ENCODE measurements at regions not wholly inside any gene's neighbourhood (a gene's known extent, or its start where the extent isn't known, plus 50 kb on each side); places are given as distances from the start of the nearest gene placed in this dataset.

DNA sequence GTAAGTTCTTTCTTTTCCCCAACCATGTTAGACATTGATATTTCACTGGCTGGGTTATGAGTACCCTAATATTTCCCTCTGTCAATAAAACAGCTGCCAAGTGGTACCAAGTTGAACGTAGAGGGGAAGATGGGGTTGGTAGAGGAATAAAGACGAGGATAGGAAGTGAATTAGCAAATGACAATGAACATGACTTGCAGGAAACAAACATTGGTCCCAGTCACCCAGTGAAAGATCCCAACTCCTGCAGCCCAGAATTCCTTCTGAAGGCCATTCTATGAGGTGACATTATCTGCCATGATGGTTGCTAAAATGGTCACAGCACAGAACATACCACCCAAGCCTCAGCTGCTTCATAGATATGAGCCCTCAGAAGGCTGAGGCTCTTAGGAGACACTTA lies 159.0 kb upstream of the CTNNB1 start:
- Histone ChIP-seq H3K79me2 (ENCODE audit: low read depth) (no peaks in the 10 kb centered on the region), H3K4me1 (no peaks in the 10 kb centered on the region), H3K9me3 (ENCODE audit: low read depth) (no peaks in the 10 kb centered on the region), H3K27ac (no peak overlapping the region), H3K9ac (no peak overlapping the region), H3K4me3 (no peak overlapping the region), H4K20me1 (ENCODE audit: low read depth) (no peaks in the 10 kb centered on the region), H2AFZ (replicated peaks) (no peak overlapping the region), H3F3A (ENCODE audit: low read depth) (no peaks in the 10 kb centered on the region), H3K27me3 (no peaks in the 10 kb centered on the region), H3K36me3 (no peaks in the 10 kb centered on the region), H3K4me2 (no peak overlapping the region)
- Mint-ChIP-seq H3K9me3 (no peaks in the 10 kb centered on the region), H3K4me1 (peaks cover 3% of the 10 kb centered on the region), H3K36me3 (no peaks in the 10 kb centered on the region), H3K4me3 (no peak overlapping the region), H3K27me3 (ENCODE audit: insufficient read depth, low read depth) (no peaks in the 10 kb centered on the region), H3K27ac (no peak overlapping the region)
- DNase-seq (ENCODE audit: low spot score): no peak
- TF ChIP-seq, protein P1, sequence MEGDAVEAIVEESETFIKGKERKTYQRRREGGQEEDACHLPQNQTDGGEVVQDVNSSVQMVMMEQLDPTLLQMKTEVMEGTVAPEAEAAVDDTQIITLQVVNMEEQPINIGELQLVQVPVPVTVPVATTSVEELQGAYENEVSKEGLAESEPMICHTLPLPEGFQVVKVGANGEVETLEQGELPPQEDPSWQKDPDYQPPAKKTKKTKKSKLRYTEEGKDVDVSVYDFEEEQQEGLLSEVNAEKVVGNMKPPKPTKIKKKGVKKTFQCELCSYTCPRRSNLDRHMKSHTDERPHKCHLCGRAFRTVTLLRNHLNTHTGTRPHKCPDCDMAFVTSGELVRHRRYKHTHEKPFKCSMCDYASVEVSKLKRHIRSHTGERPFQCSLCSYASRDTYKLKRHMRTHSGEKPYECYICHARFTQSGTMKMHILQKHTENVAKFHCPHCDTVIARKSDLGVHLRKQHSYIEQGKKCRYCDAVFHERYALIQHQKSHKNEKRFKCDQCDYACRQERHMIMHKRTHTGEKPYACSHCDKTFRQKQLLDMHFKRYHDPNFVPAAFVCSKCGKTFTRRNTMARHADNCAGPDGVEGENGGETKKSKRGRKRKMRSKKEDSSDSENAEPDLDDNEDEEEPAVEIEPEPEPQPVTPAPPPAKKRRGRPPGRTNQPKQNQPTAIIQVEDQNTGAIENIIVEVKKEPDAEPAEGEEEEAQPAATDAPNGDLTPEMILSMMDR (IDR thresholded peaks at IDR 0.05): no peak
- no peak for TF ChIP-seq EZH2phosphoT487 (IDR thresholded peaks at IDR 0.05)
- no peak for TF ChIP-seq EZH2 (IDR thresholded peaks at IDR 0.05)

DNA sequence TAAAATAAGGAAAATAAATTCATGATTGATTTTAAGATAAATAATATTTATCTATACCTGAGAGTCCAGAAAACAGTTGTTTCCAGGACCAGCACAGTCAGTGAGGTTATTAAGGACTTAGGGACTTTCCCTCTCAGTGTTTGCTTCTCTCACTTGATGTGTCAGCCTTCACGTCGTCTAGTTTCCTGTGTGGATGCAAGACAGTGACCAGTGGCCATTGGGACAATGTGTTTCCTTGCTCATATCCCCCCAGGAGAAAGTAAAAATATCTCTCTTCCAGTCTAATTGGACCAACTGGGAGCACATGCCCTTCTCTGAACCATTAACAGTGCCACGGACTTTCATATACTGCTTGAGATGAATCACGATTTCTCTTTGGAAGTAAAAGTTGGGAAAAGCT lies 157.8 kb upstream of the CTNNB1 start:
- Histone ChIP-seq H2AFZ (replicated peaks) (no peak overlapping the region), H3K79me2 (ENCODE audit: low read depth) (no peaks in the 10 kb centered on the region), H3F3A (ENCODE audit: low read depth) (no peaks in the 10 kb centered on the region), H3K4me1 (no peaks in the 10 kb centered on the region), H3K27ac (no peak overlapping the region), H3K9me3 (ENCODE audit: low read depth) (no peaks in the 10 kb centered on the region), H3K27me3 (no peaks in the 10 kb centered on the region), H3K4me2 (no peak overlapping the region), H3K9ac (no peak overlapping the region), H4K20me1 (ENCODE audit: low read depth) (no peaks in the 10 kb centered on the region), H3K36me3 (no peaks in the 10 kb centered on the region), H3K4me3 (no peak overlapping the region)
- no peak for TF ChIP-seq EZH2phosphoT487 (IDR thresholded peaks at IDR 0.05)
- TF ChIP-seq, protein P1 (IDR thresholded peaks at IDR 0.05): no peak
- TF ChIP-seq EZH2 (IDR thresholded peaks at IDR 0.05): no peak
- no peaks in the 10 kb centered on the region for H3K27me3 Mint-ChIP-seq (ENCODE audit: insufficient read depth, low read depth)
- DNase-seq (ENCODE audit: low spot score): no peak
- no peaks in the 10 kb centered on the region for H3K9me3 Mint-ChIP-seq
- no peaks in the 10 kb centered on the region for H3K36me3 Mint-ChIP-seq
- no peak overlapping the region for H3K4me3 Mint-ChIP-seq
- H3K4me1 Mint-ChIP-seq: peaks cover 7% of the 10 kb centered on the region
- H3K27ac Mint-ChIP-seq: no peak overlapping the region

DNA sequence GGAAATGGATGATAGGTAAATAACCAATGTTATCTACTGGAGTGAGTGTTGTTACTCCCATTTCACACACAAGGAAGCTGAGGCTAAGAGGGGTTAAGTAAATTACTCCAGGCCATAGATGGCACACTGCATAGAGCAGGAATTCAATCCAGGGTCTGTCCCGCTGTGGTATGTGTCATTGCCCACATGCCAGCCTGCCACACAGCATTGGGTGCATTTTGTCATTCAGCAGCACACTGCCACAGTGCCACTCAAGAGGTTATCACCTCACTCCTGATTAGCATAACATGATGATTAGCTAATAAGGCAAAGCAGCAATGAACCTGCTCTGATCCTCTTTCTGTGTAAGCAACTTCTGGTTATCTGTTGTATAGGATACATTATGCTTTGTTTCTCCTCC lies 157.4 kb upstream of the CTNNB1 start:
- H4K20me1 ChIP-seq (ENCODE audit: low read depth): no peaks in the 10 kb centered on the region
- TF ChIP-seq, protein P1 (IDR thresholded peaks at IDR 0.05): no peak
- TF ChIP-seq EZH2 (IDR thresholded peaks at IDR 0.05) (no peak), EZH2phosphoT487 (IDR thresholded peaks at IDR 0.05) (no peak)
- no peak overlapping the region for H3K4me2 ChIP-seq
- H3K4me1 ChIP-seq: no peaks in the 10 kb centered on the region
- no peak overlapping the region for H3K27ac ChIP-seq
- no peaks in the 10 kb centered on the region for H3K27me3 ChIP-seq
- no peaks in the 10 kb centered on the region for H3F3A ChIP-seq (ENCODE audit: low read depth)
- Mint-ChIP-seq H3K9me3 (peaks cover 2% of the 10 kb centered on the region), H3K4me3 (no peak overlapping the region), H3K27ac (no peak overlapping the region), H3K27me3 (ENCODE audit: insufficient read depth, low read depth) (peaks cover 2% of the 10 kb centered on the region), H3K4me1 (peaks cover 7% of the 10 kb centered on the region), H3K36me3 (no peaks in the 10 kb centered on the region)
- H2AFZ ChIP-seq (replicated peaks): no peak overlapping the region
- H3K36me3 ChIP-seq: no peaks in the 10 kb centered on the region
- H3K4me3 ChIP-seq: no peak overlapping the region
- no peaks in the 10 kb centered on the region for H3K79me2 ChIP-seq (ENCODE audit: low read depth)
- no peak for DNase-seq (ENCODE audit: low spot score)
- H3K9ac ChIP-seq: no peak overlapping the region
- peaks cover 2% of the 10 kb centered on the region for H3K9me3 ChIP-seq (ENCODE audit: low read depth)

All from neural progenitor cell (in vitro differentiated cells).